HepG2 (cell line): ENCODE measurements at regions not wholly inside any gene's neighbourhood (a gene's known extent, or its start where the extent isn't known, plus 50 kb on each side); places are given as distances from the start of the nearest gene placed in this dataset.

ENCODE experiments used
- ATAC-seq: fragments of 200-7000 bp; cut with Tn5 transposase; 3 replicates; pipeline ENCODE4 v1.9.1; 2020; ENCODE audit warnings: mild to moderate bottlenecking, moderate library complexity
- BruUV-seq: library from RNA; stranded (reverse); fragments of 400-500 nt; replicated peaks from 2 replicates; lab custom pipeline; 2021; lab: Mats Ljungman, UMichigan
- CTCF ChIA-PET: fragments of 300-600 bp; formaldehyde crosslinking; extraction: SDS; loops from one replicate; lab custom pipeline; 2021; ENCODE audit warnings: low total read pairs, inconsistent platforms, low intra/inter-chr PET ratio; lab: Yijun Ruan, JAX
- POLR2A ChIA-PET: fragments of 350-600 bp; sonication (Branson Sonifier 250); formaldehyde crosslinking; loops from one replicate; lab custom pipeline; 2020; ENCODE audit warnings: antibody characterized with exemption, inconsistent platforms; lab: Yijun Ruan, JAX
- DNase-seq: peaks from one replicate; pipeline ENCODE4 v3.0.0-alpha.2; 2015; ENCODE audit warnings: low spot score
- FAIRE-seq: peaks from 3 replicates; lab custom pipeline; 2011; peaks lifted over from hg19 to GRCh38; lab: Jason Lieb, UNC
- H2AFZ ChIP-seq: one replicate; pipeline ENCODE4 v1.6.1; 2011; ENCODE audit warnings: low read length, inconsistent platforms
- H3K27ac ChIP-seq: fragments of 300-600 bp; 3 replicates; pipeline ENCODE4 v1.8.0; 2011; ENCODE audit warnings: mixed run types, mild to moderate bottlenecking, mixed read lengths, low read length, inconsistent platforms; ENCODE audit not compliant: insufficient read depth; ENCODE audit errors: extremely low read length
- H3K27me3 ChIP-seq, 2 experiments: fragments of 200-600 bp in 1 of 2; 2 replicates in 1 of 2; 3 replicates in 1 of 2; pipeline versions ENCODE4 v1.6.0 to v1.8.0; 2011; ENCODE audit warnings: low read length in 2 of 2, mild to moderate bottlenecking in 2 of 2, moderate library complexity in 2 of 2, inconsistent platforms in 1 of 2; ENCODE audit not compliant: insufficient read depth in 2 of 2, control insufficient read depth in 1 of 2
- H3K36me3 ChIP-seq, 2 experiments: fragments of 200-600 bp in 1 of 2; replicated peaks in 1 of 2; 2 replicates in 1 of 2; 3 replicates in 1 of 2; pipeline versions ENCODE4 v1.5.1 to v1.8.0; 2011; ENCODE audit warnings: low read length in 2 of 2, inconsistent platforms in 1 of 2; ENCODE audit not compliant: insufficient read depth in 2 of 2, control insufficient read depth in 1 of 2
- H3K4me1 ChIP-seq: 2 replicates; pipeline ENCODE4 v1.5.1; 2012; ENCODE audit warnings: low read length, inconsistent platforms; ENCODE audit not compliant: insufficient read depth
- H3K4me2 ChIP-seq: 2 replicates; pipeline ENCODE4 v1.6.0; 2011; ENCODE audit warnings: low read depth, low read length, inconsistent platforms
- H3K4me3 ChIP-seq, 3 experiments: fragments of 200-600 bp in 1 of 3; sonication (generic), shearing (Covaris generic) in 1 of 3; replicated peaks in 1 of 3; 2 replicates each; pipeline ENCODE4 v1.5.1; 2011 to 2016; ENCODE audit warnings: low read length in 3 of 3, inconsistent platforms in 2 of 3, low read depth in 2 of 3, mild to moderate bottlenecking in 2 of 3, control low read depth in 1 of 3, mixed read lengths in 1 of 3; ENCODE audit not compliant: insufficient read depth in 1 of 3
- H3K79me2 ChIP-seq: one replicate; pipeline ENCODE4 v1.6.1; 2011; ENCODE audit warnings: low read length, inconsistent platforms; ENCODE audit not compliant: insufficient read depth
- H3K9ac ChIP-seq: 2 replicates; pipeline ENCODE4 v1.6.0; 2011; ENCODE audit warnings: mild to moderate bottlenecking, low read depth, low read length, inconsistent platforms; ENCODE audit not compliant: insufficient read depth
- H3K9me3 ChIP-seq: 2 replicates; pipeline ENCODE4 v1.5.1; 2012; ENCODE audit warnings: mild to moderate bottlenecking, low read length
- H4K20me1 ChIP-seq: 2 replicates; pipeline ENCODE4 v1.6.0; 2011; ENCODE audit warnings: inconsistent platforms, mild to moderate bottlenecking, low read length, moderate library complexity; ENCODE audit not compliant: insufficient read depth
- FOXP1 ChIP-seq, 2 experiments: fragments of 450-650 bp in 1 of 2; IDR thresholded peaks; 2 replicates each; pipeline ENCODE4 v1.6.1; 2017 to 2018; ENCODE audit warnings: antibody characterized with exemption in 1 of 2
- HHEX ChIP-seq: IDR thresholded peaks from 2 replicates; pipeline ENCODE4 v1.6.1; 2016; ENCODE audit warnings: control low read depth
- JUND ChIP-seq: sonication (generic); formaldehyde crosslinking; IDR thresholded peaks from 2 replicates; pipeline ENCODE4 v1.8.0; 2022; ENCODE audit warnings: mild to moderate bottlenecking, missing genetic modification reagents
- RFXANK ChIP-seq: IDR thresholded peaks from 2 replicates; pipeline ENCODE4 v1.6.1; 2016
- TBX3 ChIP-seq: fragments of 450-650 bp; IDR thresholded peaks from 2 replicates; pipeline ENCODE4 v1.6.1; 2017; ENCODE audit warnings: antibody characterized with exemption, mild to moderate bottlenecking, inconsistent platforms, borderline replicate concordance
- ZNF720 ChIP-seq: sonication (generic); formaldehyde crosslinking; IDR thresholded peaks from 2 replicates; pipeline ENCODE4 v1.4.0; 2020; ENCODE audit warnings: missing genetic modification reagents
- WGBS: methylation state at CpG from one replicate; pipeline ENCODE4 v1.1.6; 2017; ENCODE audit warnings: low lambda C conversion rate; 5-methylcytosine and 5-hydroxymethylcytosine counted together
- in situ Hi-C: cut with HindIII; loops from 2 replicates; pipeline ENCODE4 v1.10.0; 2017; ENCODE audit warnings: low pct_unique_long_range_greater_than_20kb; ENCODE audit not compliant: extremely low pct_ligation_motif_present
- intact Hi-C: fragments of 100-400 bp; cut with micrococcal nuclease; formaldehyde crosslinking; loops from one replicate; pipeline ENCODE4 v1.10.0; 2022; ENCODE audit not compliant: unreplicated experiment
- TF ChIP-seq, protein P1 (sequence below): sonication (generic); formaldehyde crosslinking; IDR thresholded peaks from 2 replicates; pipeline ENCODE4 v1.8.1; 2023; ENCODE audit warnings: mild to moderate bottlenecking, moderate library complexity, missing genetic modification reagents
- TF ChIP-seq, protein P2 (sequence below): IDR thresholded peaks from 2 replicates; pipeline ENCODE4 v1.6.1; 2016; ENCODE audit warnings: missing compliant biosample characterization, missing genetic modification reagents, borderline replicate concordance

GRCh38 chrX:116230130-116230898 is 59.8 kb downstream of the AGTR2 start:
- Histone ChIP-seq H3K27me3 (no peaks in the 10 kb centered on the region), H3K9ac (no peak overlapping the region), H3K4me2 (no peak overlapping the region), H3K9me3 (no peaks in the 10 kb centered on the region), H3K27ac (no peak overlapping the region), H3K4me1 (peaks cover 13% of the 10 kb centered on the region; the same call in 1 of the 2 replicates), H3K4me3 (no peak overlapping the region), H4K20me1 (no peaks in the 10 kb centered on the region), H3K79me2 (no peaks in the 10 kb centered on the region), H2AFZ (no peak overlapping the region), H3K36me3 (no peaks in the 10 kb centered on the region)
- CTCF ChIA-PET, result no interaction called here
- in situ Hi-C loops, result no loop called here
- DNase-seq (peak; percentile 1), FAIRE-seq (no peak), ATAC-seq (peak; percentile 44; the same call in 2 of the 3 replicates)
- BruUV-seq, result no TSS peak
- TF ChIP-seq FOXP1 (IDR thresholded peaks at IDR 0.05) (no peak), FOXP1 (CRISPR knock-in tag; IDR thresholded peaks at IDR 0.05) (0 out of 2 replicates have a peak, but pooled peaks have one; percentile 35), TBX3 (peak; percentile 41; the same call in 1 of the 2 replicates), RFXANK (no peak)
- POLR2A ChIA-PET, result no interaction called here
- 2% methylated on average over 4 of the region's 4 CpGs for WGBS
- intact Hi-C loops, result no loop called here

- intact Hi-C loops, result no loop called here
- no peak overlapping the region for H3K27ac ChIP-seq
Observed at GRCh38 chrX:116232833-116233232, 62.3 kb downstream of the AGTR2 start.

More at GRCh38 chrX:116232833-116233232, 62.3 kb downstream of the AGTR2 start:
- no peaks in the 10 kb centered on the region for H3K27me3 ChIP-seq
- H3K9ac ChIP-seq, result no peak overlapping the region
- no peaks in the 10 kb centered on the region for H3K36me3 ChIP-seq
- no peaks in the 10 kb centered on the region for H3K9me3 ChIP-seq
- TF ChIP-seq HHEX (CRISPR knock-in tag), result no peak
- TF ChIP-seq ZNF720 (CRISPR knock-in tag), result no peak
- TF ChIP-seq, protein P1, sequence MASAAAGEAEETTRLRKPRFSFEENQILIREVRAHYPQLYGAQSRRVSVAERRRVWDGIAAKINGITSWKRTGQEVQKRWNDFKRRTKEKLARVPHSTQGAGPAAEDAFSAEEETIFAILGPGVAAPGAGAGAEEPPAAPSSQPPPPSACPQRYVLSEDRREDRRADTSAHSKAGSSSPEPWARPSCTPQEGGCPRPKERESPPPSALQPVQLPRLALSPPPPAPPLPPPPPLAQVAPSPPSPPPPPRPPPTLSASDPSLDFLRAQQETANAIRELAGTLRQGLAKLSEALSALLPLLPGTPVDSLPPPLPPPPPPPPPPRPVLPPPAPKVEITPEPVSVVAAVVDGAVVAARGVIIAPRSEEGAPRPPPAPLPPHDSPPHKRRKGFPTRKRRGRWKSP (CRISPR knock-in tag), result no peak
- TF ChIP-seq, protein P2, sequence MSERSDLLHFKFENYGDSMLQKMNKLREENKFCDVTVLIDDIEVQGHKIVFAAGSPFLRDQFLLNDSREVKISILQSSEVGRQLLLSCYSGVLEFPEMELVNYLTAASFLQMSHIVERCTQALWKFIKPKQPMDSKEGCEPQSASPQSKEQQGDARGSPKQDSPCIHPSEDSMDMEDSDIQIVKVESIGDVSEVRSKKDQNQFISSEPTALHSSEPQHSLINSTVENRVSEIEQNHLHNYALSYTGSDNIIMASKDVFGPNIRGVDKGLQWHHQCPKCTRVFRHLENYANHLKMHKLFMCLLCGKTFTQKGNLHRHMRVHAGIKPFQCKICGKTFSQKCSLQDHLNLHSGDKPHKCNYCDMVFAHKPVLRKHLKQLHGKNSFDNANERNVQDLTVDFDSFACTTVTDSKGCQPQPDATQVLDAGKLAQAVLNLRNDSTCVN (CRISPR knock-in tag), result no peak
- TF ChIP-seq JUND, result no peak
- no peak overlapping the region for H3K4me2 ChIP-seq
- ATAC-seq (no peak), DNase-seq (no peak), FAIRE-seq (no peak)
- POLR2A ChIA-PET, result no interaction called here
- no peak overlapping the region for H3K4me3 ChIP-seq
- CTCF ChIA-PET, result no interaction called here
- WGBS, result 77% methylated on average over 3 of the region's 3 CpGs
- no peaks in the 10 kb centered on the region for H4K20me1 ChIP-seq
- H3K79me2 ChIP-seq, result no peaks in the 10 kb centered on the region
- no TSS peak for BruUV-seq
- in situ Hi-C loops, result no loop called here
- H3K4me1 ChIP-seq, result peaks cover 13% of the 10 kb centered on the region; the same call in 1 of the 2 replicates
- H2AFZ ChIP-seq, result no peak overlapping the region
